OCI-LY3 (cell line): ENCODE measurements at regions not wholly inside any gene's neighbourhood (a gene's known extent, or its start where the extent isn't known, plus 50 kb on each side); places are given as distances from the start of the nearest gene placed in this dataset.

Experiments
- H2AFZ ChIP-seq: fragments of 200-600, 300-600 bp; shearing (Covaris generic); 2 replicates; pipeline ENCODE4 v1.6.0; 2014; ENCODE audit warnings: antibody characterized with exemption, low read depth, low read length
- H3K27ac ChIP-seq: fragments of 200-600, 300-600 bp; sonication (generic); 2 replicates; pipeline ENCODE4 v1.5.1; 2014; ENCODE audit warnings: mild to moderate bottlenecking, low read length, moderate library complexity, mixed read lengths
- H3K27me3 ChIP-seq: fragments of 200-600, 300-600 bp; sonication (generic); 2 replicates; pipeline ENCODE4 v1.6.1; 2014; ENCODE audit warnings: low read depth, low read length, mixed read lengths
- H3K36me3 ChIP-seq: fragments of 200-600, 300-600 bp; sonication (generic); replicated peaks from 2 replicates; pipeline ENCODE3; 2014; ENCODE audit warnings: low read depth, low read length, mixed read lengths
- H3K4me1 ChIP-seq: fragments of 300-600, 200-600 bp; sonication (generic); 2 replicates; pipeline ENCODE4 v1.6.1; 2014; ENCODE audit warnings: low read length, mixed read lengths
- H3K4me2 ChIP-seq: fragments of 200-600, 300-600 bp; sonication (generic); 2 replicates; pipeline ENCODE4 v1.6.1; 2014; ENCODE audit warnings: low read length, mixed read lengths
- H3K4me3 ChIP-seq: fragments of 300-600, 200-600 bp; sonication (generic); 2 replicates; pipeline ENCODE4 v1.5.1; 2014; ENCODE audit warnings: antibody characterized with exemption, mild to moderate bottlenecking, low read length, moderate library complexity
- H3K79me2 ChIP-seq: fragments of 300-600, 200-600 bp; shearing (Covaris generic); 2 replicates; pipeline ENCODE4 v1.6.1; 2014; ENCODE audit warnings: mild to moderate bottlenecking, low read length, mixed read lengths
- H3K9ac ChIP-seq: fragments of 300-600, 200-600 bp; shearing (Covaris generic); 2 replicates; pipeline ENCODE4 v1.6.0; 2014; ENCODE audit warnings: mild to moderate bottlenecking, low read length, moderate library complexity
- H3K9me3 ChIP-seq: fragments of 200-600, 300-600 bp; shearing (Covaris generic); 2 replicates; pipeline ENCODE4 v1.6.1; 2014; ENCODE audit warnings: low read length, mixed read lengths; ENCODE audit not compliant: insufficient read depth
- H4K20me1 ChIP-seq: fragments of 200-600, 300-600 bp; sonication (generic); 2 replicates; pipeline ENCODE4 v1.6.1; 2016; ENCODE audit warnings: low read length, mixed read lengths; ENCODE audit not compliant: insufficient read depth
- EZH2phosphoT487 ChIP-seq: fragments of 200-600 bp; shearing (Covaris generic); IDR thresholded peaks from 2 replicates; pipeline ENCODE4 v1.6.1; 2018; ENCODE audit warnings: antibody characterized with exemption, mixed run types, low read depth
- TF ChIP-seq, protein P1 (sequence below): fragments of 200-600, 300-600 bp; sonication (generic); IDR thresholded peaks from 2 replicates; pipeline ENCODE4 v1.5.1; 2014; ENCODE audit warnings: antibody characterized with exemption, low read length, low read depth

DNA sequence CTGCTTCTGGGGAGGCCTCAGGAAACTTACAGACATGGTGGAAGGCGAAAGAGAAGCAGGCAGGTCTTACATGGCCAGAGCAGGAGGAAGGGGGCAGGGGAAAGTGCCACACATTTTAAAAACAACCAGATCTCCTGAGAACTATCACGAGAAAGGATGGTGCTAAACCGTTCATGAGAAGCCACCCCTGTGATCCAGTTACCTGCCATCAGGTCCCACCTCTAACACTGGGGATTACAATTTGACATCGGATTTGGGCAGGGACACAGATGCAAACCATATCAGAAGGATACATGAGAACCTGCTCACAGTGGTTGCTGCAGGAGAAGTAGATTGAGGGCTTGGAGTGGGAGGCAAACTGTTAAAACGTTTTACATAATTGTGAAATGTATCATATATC, 152.2 kb downstream of the ADAMTS15 start:
- no peak for TF ChIP-seq EZH2phosphoT487
- TF ChIP-seq, protein P1, sequence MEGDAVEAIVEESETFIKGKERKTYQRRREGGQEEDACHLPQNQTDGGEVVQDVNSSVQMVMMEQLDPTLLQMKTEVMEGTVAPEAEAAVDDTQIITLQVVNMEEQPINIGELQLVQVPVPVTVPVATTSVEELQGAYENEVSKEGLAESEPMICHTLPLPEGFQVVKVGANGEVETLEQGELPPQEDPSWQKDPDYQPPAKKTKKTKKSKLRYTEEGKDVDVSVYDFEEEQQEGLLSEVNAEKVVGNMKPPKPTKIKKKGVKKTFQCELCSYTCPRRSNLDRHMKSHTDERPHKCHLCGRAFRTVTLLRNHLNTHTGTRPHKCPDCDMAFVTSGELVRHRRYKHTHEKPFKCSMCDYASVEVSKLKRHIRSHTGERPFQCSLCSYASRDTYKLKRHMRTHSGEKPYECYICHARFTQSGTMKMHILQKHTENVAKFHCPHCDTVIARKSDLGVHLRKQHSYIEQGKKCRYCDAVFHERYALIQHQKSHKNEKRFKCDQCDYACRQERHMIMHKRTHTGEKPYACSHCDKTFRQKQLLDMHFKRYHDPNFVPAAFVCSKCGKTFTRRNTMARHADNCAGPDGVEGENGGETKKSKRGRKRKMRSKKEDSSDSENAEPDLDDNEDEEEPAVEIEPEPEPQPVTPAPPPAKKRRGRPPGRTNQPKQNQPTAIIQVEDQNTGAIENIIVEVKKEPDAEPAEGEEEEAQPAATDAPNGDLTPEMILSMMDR: no peak
- Histone ChIP-seq H3K9me3 (no peaks in the 10 kb centered on the region), H3K4me3 (no peak overlapping the region)

GRCh38 chr11:130601141-130601540, 152.7 kb downstream of the ADAMTS15 start:
- no peak overlapping the region for H3K4me2 ChIP-seq
- H3K4me3 ChIP-seq: no peak overlapping the region
- H3K27me3 ChIP-seq: no peaks in the 10 kb centered on the region
- no peaks in the 10 kb centered on the region for H3K9me3 ChIP-seq
- no peak overlapping the region for H3K9ac ChIP-seq
- TF ChIP-seq, protein P1: no peak
- no peak for TF ChIP-seq EZH2phosphoT487
- H3K79me2 ChIP-seq: no peaks in the 10 kb centered on the region
- H3K27ac ChIP-seq: no peak overlapping the region
- no peaks in the 10 kb centered on the region for H4K20me1 ChIP-seq
- no peak overlapping the region for H2AFZ ChIP-seq
- H3K4me1 ChIP-seq: no peaks in the 10 kb centered on the region
- no peaks in the 10 kb centered on the region for H3K36me3 ChIP-seq

More for the DNA sequence above, 152.2 kb downstream of the ADAMTS15 start:
- Histone ChIP-seq H3K27me3 (no peaks in the 10 kb centered on the region; the same call in 1 of the 2 replicates), H3K79me2 (no peaks in the 10 kb centered on the region), H3K36me3 (no peaks in the 10 kb centered on the region), H3K9ac (no peak overlapping the region), H3K27ac (no peak overlapping the region), H3K4me1 (no peaks in the 10 kb centered on the region), H2AFZ (no peak overlapping the region), H3K4me2 (no peak overlapping the region), H4K20me1 (no peaks in the 10 kb centered on the region)

DNA sequence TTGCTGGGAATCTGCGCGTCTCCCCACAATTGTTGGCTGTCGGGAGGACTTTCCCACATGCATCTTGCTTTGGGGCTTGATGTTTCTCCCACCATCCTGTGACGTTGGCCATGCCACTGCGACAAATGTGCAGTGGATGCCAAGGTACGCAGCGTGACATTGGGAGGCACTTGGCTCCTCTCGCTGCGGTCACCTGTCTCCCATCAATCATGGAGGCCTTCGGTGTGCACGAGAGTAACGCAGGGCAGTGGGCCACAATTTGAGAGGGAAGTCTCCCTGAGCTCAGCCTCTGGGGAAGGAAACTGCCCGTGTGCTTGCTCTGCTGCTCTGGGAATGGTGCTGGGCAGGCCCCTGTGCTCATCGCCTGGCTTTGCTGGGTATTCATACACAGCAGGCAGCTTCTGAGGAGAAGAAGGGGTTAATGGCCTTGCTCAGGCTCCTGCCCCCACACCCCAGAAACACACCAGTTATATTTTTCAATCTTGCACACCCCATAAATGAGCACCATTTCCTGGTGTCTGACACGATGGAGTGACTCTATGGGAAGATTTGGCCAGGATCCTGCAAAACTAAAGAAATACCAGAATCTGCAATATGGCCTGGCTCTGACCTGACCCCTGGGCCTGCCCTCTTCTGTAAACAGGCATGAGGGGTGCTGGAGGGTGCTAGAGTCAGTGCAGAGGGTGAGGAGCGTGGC, 153.5 kb downstream of the ADAMTS15 start:
- Histone ChIP-seq H3K27ac (no peak overlapping the region), H3K36me3 (no peaks in the 10 kb centered on the region), H4K20me1 (no peaks in the 10 kb centered on the region), H3K9ac (no peak overlapping the region), H2AFZ (no peak overlapping the region), H3K4me3 (no peak overlapping the region), H3K4me2 (no peak overlapping the region), H3K27me3 (no peaks in the 10 kb centered on the region), H3K79me2 (no peaks in the 10 kb centered on the region), H3K9me3 (no peaks in the 10 kb centered on the region), H3K4me1 (no peaks in the 10 kb centered on the region)
- TF ChIP-seq EZH2phosphoT487: no peak
- TF ChIP-seq, protein P1: no peak

DNA sequence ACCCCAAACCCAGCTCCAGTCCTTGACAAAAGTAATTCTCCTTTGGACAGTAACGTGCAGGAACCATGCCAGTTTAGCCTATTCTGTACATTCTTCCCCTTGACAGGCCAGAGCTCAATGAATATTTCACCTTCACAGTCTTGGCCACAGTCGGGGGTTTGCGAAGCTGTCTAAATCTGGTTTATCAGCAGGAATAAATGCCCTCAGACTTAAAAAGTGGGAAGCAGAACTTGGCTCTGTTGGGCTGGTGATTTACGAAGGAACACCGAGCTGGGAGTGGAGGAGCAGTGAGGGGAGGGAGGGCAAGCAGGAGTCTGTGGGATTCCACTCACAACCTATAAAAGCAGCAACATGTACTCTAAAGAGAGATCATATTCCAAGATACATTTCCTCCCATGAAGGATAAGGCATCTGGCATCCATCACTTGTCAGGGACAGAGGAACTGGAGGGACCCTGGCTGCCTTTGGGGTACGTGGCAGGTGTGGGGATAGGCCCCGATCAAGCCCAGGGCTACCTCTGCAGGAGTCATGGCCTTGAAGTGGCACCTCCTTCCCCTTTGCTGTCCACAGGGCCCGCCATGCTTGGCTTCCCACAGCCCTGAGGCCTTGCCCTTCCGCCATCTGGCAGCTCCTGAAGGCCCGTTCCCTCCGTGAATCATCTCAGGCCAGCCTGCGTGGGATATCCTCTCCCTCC, 154.3 kb downstream of the ADAMTS15 start:
- no peaks in the 10 kb centered on the region for H3K4me1 ChIP-seq
- H3K4me3 ChIP-seq: no peak overlapping the region
- no peak overlapping the region for H3K9ac ChIP-seq
- TF ChIP-seq, protein P1: no peak
- no peak for TF ChIP-seq EZH2phosphoT487
- no peaks in the 10 kb centered on the region for H4K20me1 ChIP-seq
- H3K9me3 ChIP-seq: no peaks in the 10 kb centered on the region
- no peaks in the 10 kb centered on the region for H3K79me2 ChIP-seq
- H2AFZ ChIP-seq: no peak overlapping the region
- H3K36me3 ChIP-seq: no peaks in the 10 kb centered on the region
- no peak overlapping the region for H3K4me2 ChIP-seq
- no peaks in the 10 kb centered on the region for H3K27me3 ChIP-seq
- H3K27ac ChIP-seq: no peak overlapping the region
